RPMI8226 (cell line): ENCODE measurements at regions not wholly inside any gene's neighbourhood (a gene's known extent, or its start where the extent isn't known, plus 50 kb on each side); places are given as distances from the start of the nearest gene placed in this dataset.
"Not testable (repeated sequence)": the region's sequence is repeated elsewhere in the genome, so short reads cannot be mapped to it uniquely, and the experiment has no call there.

ENCODE experiments used
- DNase-seq: peaks from one replicate; pipeline ENCODE4 v3.0.0-alpha.2; 2015

- peak; percentile 3 for DNase-seq
Observed at GRCh38 chrX:96002431-96002830, 682.2 kb upstream of the DIAPH2 start.

- no peak for DNase-seq
Observed at GRCh38 chrX:96004386-96004785, 680.3 kb upstream of the DIAPH2 start.

- no peak for DNase-seq
Observed at GRCh38 chrX:96006281-96006680, 678.4 kb upstream of the DIAPH2 start.

- DNase-seq: no peak
Observed at GRCh38 chrX:96027407-96027806, 657.2 kb upstream of the DIAPH2 start.

- DNase-seq: no peak
Observed at GRCh38 chrX:96052078-96052477, 632.6 kb upstream of the DIAPH2 start.

- no peak for DNase-seq
Observed at GRCh38 chrX:96081891-96082290, 602.8 kb upstream of the DIAPH2 start.

GRCh38 chrX:96094616-96095015 is 590.0 kb upstream of the DIAPH2 start:
- no peak for DNase-seq

- DNase-seq: no peak
Observed at GRCh38 chrX:96098471-96098870, 586.2 kb upstream of the DIAPH2 start.

GRCh38 chrX:96102997-96103396 is 581.6 kb upstream of the DIAPH2 start:
- DNase-seq: no peak

- no peak for DNase-seq
Observed at GRCh38 chrX:96112689-96113088, 572.0 kb upstream of the DIAPH2 start.

- DNase-seq: no peak
Observed at GRCh38 chrX:96126182-96126581, 558.5 kb upstream of the DIAPH2 start.

GRCh38 chrX:96128058-96128457 is 556.6 kb upstream of the DIAPH2 start:
- not testable (repeated sequence) for DNase-seq

GRCh38 chrX:96140796-96141195 is 543.8 kb upstream of the DIAPH2 start:
- DNase-seq: no peak

- no peak for DNase-seq
Observed at GRCh38 chrX:96147681-96148080, 537.0 kb upstream of the DIAPH2 start.

- no peak for DNase-seq
Observed at GRCh38 chrX:96170626-96171025, 514.0 kb upstream of the DIAPH2 start.

- DNase-seq: no peak
Observed at GRCh38 chrX:96176921-96177320, 507.7 kb upstream of the DIAPH2 start.

- no peak for DNase-seq
Observed at GRCh38 chrX:96181605-96182004, 503.0 kb upstream of the DIAPH2 start.

- DNase-seq: peak; percentile 4
Observed at GRCh38 chrX:96182366-96182765, 502.3 kb upstream of the DIAPH2 start.

GRCh38 chrX:96183391-96183790 is 501.3 kb upstream of the DIAPH2 start:
- DNase-seq: no peak

GRCh38 chrX:96183843-96184242 is 500.8 kb upstream of the DIAPH2 start:
- DNase-seq: peak; percentile 3

- DNase-seq: no peak
Observed at GRCh38 chrX:96204928-96205327, 479.7 kb upstream of the DIAPH2 start.

GRCh38 chrX:96211953-96212352 is 472.7 kb upstream of the DIAPH2 start:
- DNase-seq: no peak

GRCh38 chrX:96214681-96215080 is 470.0 kb upstream of the DIAPH2 start:
- not testable (repeated sequence) for DNase-seq

GRCh38 chrX:96224279-96224678 is 460.4 kb upstream of the DIAPH2 start:
- peak; percentile 2 for DNase-seq

- DNase-seq: no peak
Observed at GRCh38 chrX:96244955-96245354, 439.7 kb upstream of the DIAPH2 start.

- DNase-seq: no peak
Observed at GRCh38 chrX:96246436-96246835, 438.2 kb upstream of the DIAPH2 start.
